Caco-2 (cell line): ENCODE measurements at regions not wholly inside any gene's neighbourhood (a gene's known extent, or its start where the extent isn't known, plus 50 kb on each side); places are given as distances from the start of the nearest gene placed in this dataset.
"Not testable (repeated sequence)": the region's sequence is repeated elsewhere in the genome, so short reads cannot be mapped to it uniquely, and the experiment has no call there.

Experiments used
- BruUV-seq: library from RNA; stranded (reverse); fragments of 400-500 nt; replicated peaks from 2 replicates; lab custom pipeline; 2021; lab: Mats Ljungman, UMichigan
- CTCF ChIA-PET: fragments of 300-600 bp; sonication (Branson Sonifier 250); formaldehyde crosslinking; loops from one replicate; lab custom pipeline; 2022; ENCODE audit warnings: antibody characterized with exemption; lab: Charles Lee
- POLR2A ChIA-PET: fragments of 300-600 bp; sonication (Branson Sonifier 250); formaldehyde crosslinking; loops from one replicate; lab custom pipeline; 2022; ENCODE audit warnings: antibody characterized with exemption; lab: Charles Lee
- DNase-seq, 2 experiments: peaks; one replicate each; pipeline versions ENCODE4 v3.0.0 to v3.0.0-alpha.2; 2020 to 2022
- H3K27me3 ChIP-seq: replicated peaks from 2 replicates; pipeline ENCODE4 v1.6.0; 2011; ENCODE audit warnings: low read length; ENCODE audit not compliant: control insufficient read depth, insufficient read depth
- H3K36me3 ChIP-seq: 2 replicates; pipeline ENCODE4 v1.5.1; 2011; ENCODE audit warnings: low read length; ENCODE audit not compliant: control insufficient read depth, insufficient read depth
- H3K4me1 ChIP-seq: fragments of 250-450 bp; sonication (Bioruptor Pico); 2 replicates; pipeline ENCODE4 v1.5.1; 2020; ENCODE audit warnings: mild to moderate bottlenecking
- H3K4me3 ChIP-seq: 2 replicates; pipeline ENCODE4 v1.5.1; 2011; ENCODE audit warnings: low read depth, mild to moderate bottlenecking, control low read depth, low read length
- H3K9me3 ChIP-seq: fragments of 250-450 bp; sonication (Bioruptor Pico); 2 replicates; pipeline ENCODE4 v1.5.1; 2020; ENCODE audit warnings: mild to moderate bottlenecking, moderate library complexity
- H3K27ac Mint-ChIP-seq: one replicate; pipeline ENCODE4 v1.8.0; 2022; ENCODE audit warnings: mixed read lengths; ENCODE audit not compliant: unreplicated experiment
- H3K27me3 Mint-ChIP-seq: one replicate; pipeline ENCODE4 v1.8.0; 2022; ENCODE audit warnings: mixed read lengths; ENCODE audit not compliant: insufficient read depth, unreplicated experiment
- H3K36me3 Mint-ChIP-seq: one replicate; pipeline ENCODE4 v1.8.0; 2022; ENCODE audit warnings: mild to moderate bottlenecking, mixed read lengths; ENCODE audit not compliant: insufficient read depth, unreplicated experiment
- H3K4me1 Mint-ChIP-seq: one replicate; pipeline ENCODE4 v1.8.0; 2022; ENCODE audit warnings: low read depth, mixed read lengths; ENCODE audit not compliant: unreplicated experiment
- H3K4me3 Mint-ChIP-seq: one replicate; pipeline ENCODE4 v1.8.0; 2022; ENCODE audit warnings: mild to moderate bottlenecking, moderate library complexity, mixed read lengths; ENCODE audit not compliant: unreplicated experiment
- H3K9me3 Mint-ChIP-seq: one replicate; pipeline ENCODE4 v1.8.0; 2022; ENCODE audit warnings: mixed read lengths; ENCODE audit not compliant: unreplicated experiment
- CTCF ChIP-seq, 2 experiments: fragments of 200-600 bp in 1 of 2; IDR thresholded peaks; 1 replicate in 1 of 2; 2 replicates in 1 of 2; pipeline versions ENCODE4 v1.5.1 to v1.8.0; 2011 to 2022; ENCODE audit warnings: antibody characterized with exemption in 1 of 2, control low read depth in 1 of 2, inconsistent platforms in 1 of 2, low read depth in 1 of 2, low read length in 1 of 2, mild to moderate bottlenecking in 1 of 2, moderate library complexity in 1 of 2; ENCODE audit not compliant: insufficient read depth in 1 of 2, severe bottlenecking in 1 of 2, unreplicated experiment in 1 of 2
- intact Hi-C: fragments of 100-400 bp; cut with micrococcal nuclease; formaldehyde crosslinking; loops from one replicate; pipeline ENCODE4 v1.10.0; 2022; ENCODE audit not compliant: unreplicated experiment

GRCh38 chr13:62747629-62748028 lies 1332.0 kb upstream of the PCDH20 start:
- H3K4me1 ChIP-seq, result no peaks in the 10 kb centered on the region
- no peak for DNase-seq
- Mint-ChIP-seq H3K27ac (no peak overlapping the region), H3K27me3 (peaks cover 7% of the 10 kb centered on the region), H3K4me1 (no peaks in the 10 kb centered on the region), H3K9me3 (no peaks in the 10 kb centered on the region), H3K4me3 (no peak overlapping the region), H3K36me3 (no peaks in the 10 kb centered on the region)
- intact Hi-C loops, result no loop called here
- no peaks in the 10 kb centered on the region for H3K9me3 ChIP-seq
- CTCF ChIA-PET, result no interaction called here
- POLR2A ChIA-PET, result no interaction called here
- H3K27me3 ChIP-seq, result no peaks in the 10 kb centered on the region
- H3K36me3 ChIP-seq, result no peaks in the 10 kb centered on the region
- no peak overlapping the region for H3K4me3 ChIP-seq
- no peak for TF ChIP-seq CTCF (IDR thresholded peaks at IDR 0.05; ENCODE audit: insufficient read depth in 1 of 2, low read depth in 1 of 2, low read length in 1 of 2, severe bottlenecking in 1 of 2, unreplicated experiment in 1 of 2)
- no TSS peak for BruUV-seq

GRCh38 chr13:62747152-62747551 lies 1331.5 kb upstream of the PCDH20 start:
- Mint-ChIP-seq H3K27me3 (peaks cover 7% of the 10 kb centered on the region), H3K36me3 (no peaks in the 10 kb centered on the region), H3K4me3 (no peak overlapping the region), H3K27ac (no peak overlapping the region), H3K4me1 (no peaks in the 10 kb centered on the region), H3K9me3 (no peaks in the 10 kb centered on the region)
- ChIA-PET POLR2A (no interaction called here), CTCF (no interaction called here)
- no TSS peak for BruUV-seq
- no peak overlapping the region for H3K4me3 ChIP-seq
- H3K27me3 ChIP-seq, result no peaks in the 10 kb centered on the region
- H3K4me1 ChIP-seq, result no peaks in the 10 kb centered on the region
- H3K36me3 ChIP-seq, result no peaks in the 10 kb centered on the region
- no peak for TF ChIP-seq CTCF (IDR thresholded peaks at IDR 0.05; ENCODE audit: insufficient read depth in 1 of 2, low read depth in 1 of 2, low read length in 1 of 2, severe bottlenecking in 1 of 2, unreplicated experiment in 1 of 2)
- DNase-seq, result no peak
- no peaks in the 10 kb centered on the region for H3K9me3 ChIP-seq
- intact Hi-C loops, result no loop called here

- POLR2A ChIA-PET, H3K9me3 Mint-ChIP-seq, H3K27ac Mint-ChIP-seq, H3K9me3 ChIP-seq, H3K4me1 ChIP-seq, H3K4me1 Mint-ChIP-seq, H3K36me3 Mint-ChIP-seq, BruUV-seq, H3K4me3 ChIP-seq, intact Hi-C loops, H3K27me3 Mint-ChIP-seq, CTCF ChIA-PET, H3K27me3 ChIP-seq, H3K4me3 Mint-ChIP-seq, H3K36me3 ChIP-seq: not testable (repeated sequence)
- DNase-seq, result peak; percentile 2 to 27
Measured at GRCh38 chr13:62729746-62730145, 1314.1 kb upstream of the PCDH20 start.

- CTCF ChIA-PET, result no interaction called here
- no peaks in the 10 kb centered on the region for H3K27me3 ChIP-seq
- H3K4me3 Mint-ChIP-seq, result no peak overlapping the region
- POLR2A ChIA-PET, result no interaction called here
- H3K27me3 Mint-ChIP-seq, result no peaks in the 10 kb centered on the region
- intact Hi-C loops, result no loop called here
- H3K36me3 Mint-ChIP-seq, result no peaks in the 10 kb centered on the region
- H3K36me3 ChIP-seq, result no peaks in the 10 kb centered on the region
- no peaks in the 10 kb centered on the region for H3K4me1 Mint-ChIP-seq
- no peak for DNase-seq
- BruUV-seq, result no TSS peak
- H3K9me3 ChIP-seq, result no peaks in the 10 kb centered on the region
- H3K9me3 Mint-ChIP-seq, result no peaks in the 10 kb centered on the region
- no peak overlapping the region for H3K4me3 ChIP-seq
- no peaks in the 10 kb centered on the region for H3K4me1 ChIP-seq
- H3K27ac Mint-ChIP-seq, result no peak overlapping the region
- TF ChIP-seq CTCF (IDR thresholded peaks at IDR 0.05; ENCODE audit: insufficient read depth in 1 of 2, low read depth in 1 of 2, low read length in 1 of 2, severe bottlenecking in 1 of 2, unreplicated experiment in 1 of 2), result no peak
Measured at GRCh38 chr13:62721893-62722292, 1306.2 kb upstream of the PCDH20 start.

GRCh38 chr13:62711948-62712347 lies 1296.3 kb upstream of the PCDH20 start:
- H3K36me3 Mint-ChIP-seq, H3K36me3 ChIP-seq, POLR2A ChIA-PET, H3K4me3 ChIP-seq, H3K4me1 Mint-ChIP-seq, H3K4me1 ChIP-seq, H3K9me3 ChIP-seq, CTCF ChIA-PET, H3K27me3 Mint-ChIP-seq, intact Hi-C loops, H3K4me3 Mint-ChIP-seq, BruUV-seq, DNase-seq, H3K9me3 Mint-ChIP-seq, H3K27ac Mint-ChIP-seq, H3K27me3 ChIP-seq: not testable (repeated sequence)
